ENCODE measurements at regions not wholly inside any gene's neighbourhood (a gene's known extent, or its start where the extent isn't known, plus 50 kb on each side); places are given as distances from the start of the nearest gene placed in this dataset.

DNA sequence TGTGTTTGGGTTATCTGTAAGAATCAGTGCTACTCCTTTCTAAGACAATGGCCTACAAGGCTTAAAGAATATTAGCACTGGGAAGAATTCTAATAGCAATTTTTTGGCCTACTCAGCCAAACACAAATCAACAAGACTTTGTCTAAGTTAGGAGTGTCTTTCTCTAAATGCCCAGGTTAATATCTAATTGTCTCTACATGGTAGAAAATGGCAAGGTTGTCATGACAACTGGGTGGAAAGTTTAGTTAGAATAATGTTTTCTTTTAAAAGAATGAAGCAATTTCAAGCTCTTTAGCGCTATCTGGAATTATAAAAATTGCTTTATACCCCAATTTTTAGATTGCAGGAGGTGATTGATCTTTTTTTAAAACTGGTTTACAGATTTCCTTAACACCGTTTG is 396.8 kb downstream of the TUSC7 start:
- TF ChIP-seq, protein P1, sequence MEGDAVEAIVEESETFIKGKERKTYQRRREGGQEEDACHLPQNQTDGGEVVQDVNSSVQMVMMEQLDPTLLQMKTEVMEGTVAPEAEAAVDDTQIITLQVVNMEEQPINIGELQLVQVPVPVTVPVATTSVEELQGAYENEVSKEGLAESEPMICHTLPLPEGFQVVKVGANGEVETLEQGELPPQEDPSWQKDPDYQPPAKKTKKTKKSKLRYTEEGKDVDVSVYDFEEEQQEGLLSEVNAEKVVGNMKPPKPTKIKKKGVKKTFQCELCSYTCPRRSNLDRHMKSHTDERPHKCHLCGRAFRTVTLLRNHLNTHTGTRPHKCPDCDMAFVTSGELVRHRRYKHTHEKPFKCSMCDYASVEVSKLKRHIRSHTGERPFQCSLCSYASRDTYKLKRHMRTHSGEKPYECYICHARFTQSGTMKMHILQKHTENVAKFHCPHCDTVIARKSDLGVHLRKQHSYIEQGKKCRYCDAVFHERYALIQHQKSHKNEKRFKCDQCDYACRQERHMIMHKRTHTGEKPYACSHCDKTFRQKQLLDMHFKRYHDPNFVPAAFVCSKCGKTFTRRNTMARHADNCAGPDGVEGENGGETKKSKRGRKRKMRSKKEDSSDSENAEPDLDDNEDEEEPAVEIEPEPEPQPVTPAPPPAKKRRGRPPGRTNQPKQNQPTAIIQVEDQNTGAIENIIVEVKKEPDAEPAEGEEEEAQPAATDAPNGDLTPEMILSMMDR (IDR thresholded peaks at IDR 0.05) = no peak
- no peak for TF ChIP-seq POLR2A (IDR thresholded peaks at IDR 0.05)
